ENCODE measurements at regions not wholly inside any gene's neighbourhood (a gene's known extent, or its start where the extent isn't known, plus 50 kb on each side); places are given as distances from the start of the nearest gene placed in this dataset.
"Not testable (repeated sequence)": the region's sequence is repeated elsewhere in the genome, so short reads cannot be mapped to it uniquely, and the experiment has no call there.

GRCh38 chr1:146763234-146763633 is 174.9 kb upstream of the NBPF12 start:
- H3K27me3 Mint-ChIP-seq; H3K27ac Mint-ChIP-seq; H3K9me3 Mint-ChIP-seq; H3K4me1 Mint-ChIP-seq (ENCODE audit: low read depth); H3K4me3 Mint-ChIP-seq; H3K36me3 Mint-ChIP-seq (ENCODE audit: low read depth): not testable (repeated sequence)

GRCh38 chr1:146756858-146757257 is 181.3 kb upstream of the NBPF12 start:
- H3K4me1 Mint-ChIP-seq (ENCODE audit: low read depth); H3K27ac Mint-ChIP-seq; H3K27me3 Mint-ChIP-seq; H3K9me3 Mint-ChIP-seq; H3K4me3 Mint-ChIP-seq; H3K36me3 Mint-ChIP-seq (ENCODE audit: low read depth): not testable (repeated sequence)

- H3K9me3 Mint-ChIP-seq; H3K4me3 Mint-ChIP-seq; H3K36me3 Mint-ChIP-seq (ENCODE audit: low read depth); H3K27me3 Mint-ChIP-seq; H3K4me1 Mint-ChIP-seq (ENCODE audit: low read depth); H3K27ac Mint-ChIP-seq: not testable (repeated sequence)
Observed at GRCh38 chr1:146748686-146749085, 189.4 kb upstream of the NBPF12 start.

- H3K4me1 Mint-ChIP-seq (ENCODE audit: low read depth); H3K4me3 Mint-ChIP-seq; H3K27ac Mint-ChIP-seq; H3K9me3 Mint-ChIP-seq; H3K36me3 Mint-ChIP-seq (ENCODE audit: low read depth); H3K27me3 Mint-ChIP-seq: not testable (repeated sequence)
Observed at GRCh38 chr1:146731981-146732680, 206.0 kb upstream of the NBPF12 start.

DNA sequence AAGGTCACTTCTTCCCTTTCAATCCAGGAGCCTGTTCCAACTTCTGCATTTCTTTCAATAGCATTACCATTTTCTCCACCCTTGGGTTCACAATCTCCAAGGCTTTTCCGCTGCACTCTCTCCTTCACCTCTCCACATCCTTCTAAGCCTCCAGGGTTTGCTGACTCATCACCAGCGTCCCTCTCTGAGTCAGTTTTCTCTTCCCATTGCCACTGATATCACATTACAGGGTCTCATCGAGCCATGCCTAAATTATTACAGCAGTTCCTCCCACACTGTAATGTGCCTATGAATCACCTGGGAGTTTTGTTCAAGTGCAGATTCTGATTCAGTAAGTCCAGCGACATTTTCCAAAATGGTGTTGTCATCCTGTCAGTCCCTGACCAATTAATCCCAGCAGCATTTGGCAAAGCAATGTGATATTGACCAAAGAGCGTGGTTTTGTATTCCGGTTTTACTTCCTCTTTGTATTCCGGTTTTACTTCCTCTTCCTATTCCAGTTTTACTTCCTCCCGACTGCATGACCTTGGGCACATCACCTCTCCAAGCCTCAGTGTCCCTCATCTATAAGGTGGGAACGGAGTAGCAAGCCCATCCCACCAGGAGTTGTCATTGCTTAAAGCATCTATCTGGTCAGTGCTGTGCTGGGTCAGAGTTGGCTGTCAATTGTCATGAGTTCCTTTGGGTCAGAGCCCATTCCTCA is 208.3 kb upstream of the NBPF12 start:
- not testable (repeated sequence) for H3K9me3 Mint-ChIP-seq; H3K4me3 Mint-ChIP-seq; H3K36me3 Mint-ChIP-seq (ENCODE audit: low read depth); H3K27me3 Mint-ChIP-seq; H3K27ac Mint-ChIP-seq; H3K4me1 Mint-ChIP-seq (ENCODE audit: low read depth)

GRCh38 chr1:146715054-146715453 is 223.1 kb upstream of the NBPF12 start:
- H3K4me3 Mint-ChIP-seq; H3K36me3 Mint-ChIP-seq (ENCODE audit: low read depth); H3K9me3 Mint-ChIP-seq; H3K4me1 Mint-ChIP-seq (ENCODE audit: low read depth); H3K27me3 Mint-ChIP-seq; H3K27ac Mint-ChIP-seq: not testable (repeated sequence)

GRCh38 chr1:146710838-146711521 is 227.1 kb upstream of the NBPF12 start:
- H3K4me3 Mint-ChIP-seq; H3K27me3 Mint-ChIP-seq; H3K9me3 Mint-ChIP-seq; H3K27ac Mint-ChIP-seq; H3K36me3 Mint-ChIP-seq (ENCODE audit: low read depth); H3K4me1 Mint-ChIP-seq (ENCODE audit: low read depth): not testable (repeated sequence)

GRCh38 chr1:146709302-146709701 is 228.8 kb upstream of the NBPF12 start:
- H3K4me3 Mint-ChIP-seq; H3K27me3 Mint-ChIP-seq; H3K4me1 Mint-ChIP-seq (ENCODE audit: low read depth); H3K36me3 Mint-ChIP-seq (ENCODE audit: low read depth); H3K27ac Mint-ChIP-seq; H3K9me3 Mint-ChIP-seq: not testable (repeated sequence)

DNA sequence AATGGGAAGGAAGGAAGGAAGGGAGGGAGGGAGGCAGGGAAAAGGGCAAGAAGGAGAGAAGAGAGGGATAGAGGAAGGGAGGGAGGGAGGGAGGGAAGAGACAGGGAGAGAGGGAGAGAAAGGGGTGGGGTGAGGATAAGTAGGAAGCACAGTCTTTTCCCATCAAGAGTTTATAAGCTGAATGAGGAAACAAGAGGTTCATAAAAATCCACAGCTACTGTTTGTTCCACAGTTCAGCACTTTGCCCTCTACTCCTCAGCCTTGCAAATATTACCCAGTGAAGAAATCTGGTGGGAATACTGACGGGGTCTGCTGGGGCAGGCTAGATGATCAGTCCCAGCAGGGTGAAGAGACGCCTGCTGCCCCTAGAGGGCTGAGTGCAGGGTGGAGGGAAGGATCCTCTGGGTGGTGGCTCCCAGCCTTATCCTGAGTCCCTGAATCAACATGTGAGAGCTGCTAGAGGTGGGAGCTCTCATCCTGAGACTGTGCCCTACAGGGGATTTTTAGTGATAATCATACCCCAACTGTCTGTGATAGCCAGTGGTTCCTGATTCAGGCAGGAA is 233.9 kb upstream of the NBPF12 start:
- not testable (repeated sequence) for H3K9me3 Mint-ChIP-seq; H3K4me3 Mint-ChIP-seq; H3K4me1 Mint-ChIP-seq (ENCODE audit: low read depth); H3K27ac Mint-ChIP-seq; H3K36me3 Mint-ChIP-seq (ENCODE audit: low read depth); H3K27me3 Mint-ChIP-seq

GRCh38 chr1:146701320-146701719 is 236.8 kb upstream of the NBPF12 start:
- H3K4me3 Mint-ChIP-seq; H3K36me3 Mint-ChIP-seq (ENCODE audit: low read depth); H3K9me3 Mint-ChIP-seq; H3K27ac Mint-ChIP-seq; H3K27me3 Mint-ChIP-seq; H3K4me1 Mint-ChIP-seq (ENCODE audit: low read depth): not testable (repeated sequence)

GRCh38 chr1:146695388-146695787 is 242.7 kb upstream of the NBPF12 start:
- H3K4me3 Mint-ChIP-seq; H3K27ac Mint-ChIP-seq; H3K4me1 Mint-ChIP-seq (ENCODE audit: low read depth); H3K27me3 Mint-ChIP-seq; H3K36me3 Mint-ChIP-seq (ENCODE audit: low read depth); H3K9me3 Mint-ChIP-seq: not testable (repeated sequence)

DNA sequence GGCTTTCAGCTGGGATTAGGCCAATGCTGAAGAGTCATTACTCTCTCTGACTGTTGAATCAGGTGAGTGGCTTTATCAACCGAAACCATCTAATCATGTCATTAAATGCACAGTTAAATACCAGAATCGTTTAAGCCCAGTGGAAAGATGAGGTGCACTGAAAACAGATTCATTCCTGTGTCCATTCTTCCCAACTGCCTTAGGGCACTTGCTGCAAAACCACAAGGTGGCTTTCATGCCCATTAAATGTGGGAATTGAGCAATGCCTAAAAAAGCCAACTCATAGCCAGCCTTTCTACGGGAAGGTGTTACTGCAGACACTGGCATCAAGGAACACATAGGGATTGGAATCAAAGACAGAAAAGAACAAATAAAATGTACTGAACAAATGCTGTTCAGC is 246.3 kb upstream of the NBPF12 start:
- H3K27ac Mint-ChIP-seq; H3K4me1 Mint-ChIP-seq (ENCODE audit: low read depth); H3K9me3 Mint-ChIP-seq; H3K27me3 Mint-ChIP-seq; H3K36me3 Mint-ChIP-seq (ENCODE audit: low read depth); H3K4me3 Mint-ChIP-seq: not testable (repeated sequence)

GRCh38 chr1:146688893-146689292 is 249.2 kb upstream of the NBPF12 start:
- not testable (repeated sequence) for H3K4me3 Mint-ChIP-seq; H3K27ac Mint-ChIP-seq; H3K9me3 Mint-ChIP-seq; H3K36me3 Mint-ChIP-seq (ENCODE audit: low read depth); H3K4me1 Mint-ChIP-seq (ENCODE audit: low read depth); H3K27me3 Mint-ChIP-seq

DNA sequence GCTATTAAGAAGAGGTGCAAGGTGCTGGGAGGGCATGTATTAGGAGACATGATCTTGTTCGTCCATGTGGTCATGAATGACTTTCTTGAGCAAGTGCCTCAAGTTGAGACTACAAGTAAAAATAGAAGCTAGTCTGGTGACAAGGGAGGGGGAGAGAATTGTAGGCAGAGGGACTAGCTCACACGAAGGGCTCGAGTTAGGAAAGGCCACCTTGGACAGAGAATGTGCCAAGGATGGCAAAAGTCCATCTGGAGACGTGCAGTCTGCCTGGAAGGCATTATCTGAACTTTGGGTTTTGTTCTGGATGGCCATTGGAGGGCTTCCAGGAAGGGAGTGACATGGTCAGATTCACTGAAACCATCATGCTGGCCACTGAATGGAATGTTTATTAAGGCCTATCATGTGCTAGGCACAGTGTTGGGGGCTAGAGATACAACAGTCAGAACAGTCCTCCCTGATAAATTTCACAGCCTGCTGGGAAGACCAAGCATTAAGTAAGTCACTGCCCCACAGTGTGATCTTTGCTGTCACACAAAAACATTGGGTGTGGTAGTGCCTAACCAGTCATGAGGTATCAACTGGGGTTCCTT is 251.3 kb upstream of the NBPF12 start:
- H3K36me3 Mint-ChIP-seq (ENCODE audit: low read depth); H3K27me3 Mint-ChIP-seq; H3K27ac Mint-ChIP-seq; H3K9me3 Mint-ChIP-seq; H3K4me1 Mint-ChIP-seq (ENCODE audit: low read depth); H3K4me3 Mint-ChIP-seq: not testable (repeated sequence)

DNA sequence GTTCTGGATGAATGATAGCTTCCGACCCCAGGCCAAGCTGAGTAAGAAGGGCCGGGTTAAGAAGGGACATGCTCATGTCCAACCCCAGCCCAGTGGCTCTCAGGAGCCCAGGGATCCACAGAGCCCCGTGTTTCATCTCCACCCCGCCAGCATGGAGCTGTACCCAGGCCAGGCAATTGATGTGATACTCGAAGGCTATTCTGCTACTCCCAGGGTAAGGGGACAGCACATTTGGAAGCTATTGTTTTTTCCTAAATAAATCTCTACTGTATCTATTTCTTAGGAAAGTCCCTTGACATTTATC is 255.0 kb upstream of the NBPF12 start:
- H3K9me3 Mint-ChIP-seq; H3K27me3 Mint-ChIP-seq; H3K36me3 Mint-ChIP-seq (ENCODE audit: low read depth); H3K4me1 Mint-ChIP-seq (ENCODE audit: low read depth); H3K27ac Mint-ChIP-seq; H3K4me3 Mint-ChIP-seq: not testable (repeated sequence)
